ENCODE measurements at regions not wholly inside any gene's neighbourhood (a gene's known extent, or its start where the extent isn't known, plus 50 kb on each side); places are given as distances from the start of the nearest gene placed in this dataset.

DNA sequence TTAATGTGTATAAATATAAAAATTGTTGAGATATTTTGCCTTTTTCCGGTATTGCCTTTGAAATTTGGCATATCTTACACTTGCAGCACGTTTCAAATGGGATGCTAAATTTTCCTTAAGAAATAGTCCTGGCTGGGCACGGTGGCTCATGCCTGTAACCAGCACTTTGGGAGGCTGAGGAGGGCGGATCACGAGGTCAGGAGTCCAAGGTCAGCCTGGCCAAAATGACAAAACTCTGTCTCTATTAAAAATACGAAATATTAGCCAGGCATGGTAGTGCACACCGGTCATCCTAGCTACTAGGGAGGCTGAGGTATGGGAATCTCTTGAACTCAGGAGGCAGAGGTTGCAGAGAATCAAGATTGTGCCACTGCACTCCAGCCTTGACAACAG is 220.2 kb downstream of the PTEN start:
- no peak for DNase-seq

DNA sequence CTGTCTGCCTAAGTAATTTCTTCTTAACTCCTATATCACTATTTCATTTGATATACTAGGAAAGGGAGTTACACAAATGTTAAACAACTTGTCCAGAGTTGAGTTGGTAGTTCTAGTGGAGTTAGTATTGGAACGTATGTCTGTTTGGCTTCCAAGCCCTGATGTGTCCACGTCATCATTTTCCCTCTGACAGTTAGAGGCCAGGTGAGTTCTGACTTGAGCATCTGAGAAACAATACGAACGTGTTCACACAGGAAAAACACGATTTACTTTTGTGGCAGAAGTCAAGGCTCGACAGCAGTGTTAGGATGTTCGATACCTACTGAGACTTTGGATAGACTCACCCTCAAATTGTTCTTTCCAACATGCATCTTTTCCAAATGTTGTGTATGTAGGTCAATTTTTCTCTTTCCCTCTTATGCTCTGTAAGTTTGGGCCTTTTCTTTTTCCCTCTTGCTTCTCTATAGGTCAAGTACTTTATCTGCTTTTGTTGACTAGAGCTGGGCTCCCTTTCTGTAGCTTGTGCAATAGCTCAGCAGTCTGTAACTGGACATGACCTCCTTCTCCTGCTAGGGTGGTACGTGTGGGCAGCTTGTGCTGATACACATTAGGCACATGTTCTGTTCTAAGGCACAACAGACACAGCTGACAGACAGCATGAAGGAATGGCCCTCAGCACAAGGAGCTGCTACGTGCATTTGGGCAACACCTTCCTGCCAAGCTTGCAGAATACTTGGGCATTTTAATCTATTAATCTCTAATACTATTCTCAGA is 222.9 kb downstream of the PTEN start:
- no peak for DNase-seq

DNA sequence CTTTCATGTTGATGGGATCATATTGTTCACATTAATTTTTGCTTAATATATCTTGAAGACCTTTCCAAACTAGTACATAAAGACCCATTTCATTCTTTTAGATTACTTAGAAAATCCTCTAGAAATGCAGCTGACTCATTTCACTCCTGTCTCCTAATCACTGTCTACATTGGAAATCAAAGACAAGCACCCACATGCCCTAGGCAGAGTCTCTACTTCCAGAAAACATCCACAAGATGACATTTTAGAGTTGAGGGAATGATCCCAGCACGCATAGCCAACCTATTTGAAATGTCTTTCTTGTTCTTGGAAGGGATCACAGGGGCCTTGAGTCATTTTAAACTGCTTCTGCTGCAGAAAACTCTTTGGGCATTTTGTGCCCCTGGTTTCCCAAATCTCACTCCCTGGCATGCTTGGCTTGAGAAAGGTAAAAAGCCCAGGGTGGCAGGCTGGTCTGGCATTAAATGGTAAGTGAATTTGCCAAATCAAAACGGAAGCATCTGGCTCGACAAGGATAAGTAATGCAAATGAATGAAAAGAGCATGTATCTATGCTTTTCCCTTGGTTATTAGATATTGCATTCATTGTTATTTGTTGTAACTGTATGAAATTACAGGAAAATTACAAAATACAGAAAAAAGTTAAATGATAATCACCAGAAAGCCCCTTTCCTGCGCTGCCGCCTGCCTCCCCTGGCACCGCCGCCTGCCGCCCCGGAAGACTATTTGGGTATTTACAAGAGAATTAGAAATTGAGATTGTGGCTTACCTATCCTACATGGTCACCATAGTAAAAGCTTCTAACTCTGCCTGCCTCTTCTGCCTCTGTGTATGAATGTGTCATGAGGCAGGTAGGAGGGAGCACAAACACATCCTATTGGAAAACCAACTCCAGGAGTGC is 225.3 kb downstream of the PTEN start:
- DNase-seq: peak; percentile 75

DNA sequence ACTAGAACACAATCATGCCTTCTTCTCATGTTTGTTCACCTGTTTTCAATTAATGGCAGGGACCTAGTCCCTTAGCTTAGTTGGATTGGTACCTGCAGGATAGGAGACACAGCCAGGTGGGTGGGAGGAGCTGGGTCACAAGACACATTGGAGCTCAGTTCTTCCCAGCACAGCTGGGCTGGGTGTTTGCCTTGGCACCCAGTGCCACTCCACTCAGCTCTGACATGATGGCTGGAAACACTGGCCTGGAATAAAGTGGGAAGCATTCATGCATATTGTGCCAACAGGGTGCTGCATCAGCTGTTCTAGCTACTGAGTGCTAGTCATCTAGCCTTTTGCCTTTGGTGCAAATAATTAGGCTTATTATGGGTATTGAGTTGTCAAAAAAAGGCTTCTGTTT is 226.1 kb downstream of the PTEN start:
- DNase-seq: peak; percentile 98

DNA sequence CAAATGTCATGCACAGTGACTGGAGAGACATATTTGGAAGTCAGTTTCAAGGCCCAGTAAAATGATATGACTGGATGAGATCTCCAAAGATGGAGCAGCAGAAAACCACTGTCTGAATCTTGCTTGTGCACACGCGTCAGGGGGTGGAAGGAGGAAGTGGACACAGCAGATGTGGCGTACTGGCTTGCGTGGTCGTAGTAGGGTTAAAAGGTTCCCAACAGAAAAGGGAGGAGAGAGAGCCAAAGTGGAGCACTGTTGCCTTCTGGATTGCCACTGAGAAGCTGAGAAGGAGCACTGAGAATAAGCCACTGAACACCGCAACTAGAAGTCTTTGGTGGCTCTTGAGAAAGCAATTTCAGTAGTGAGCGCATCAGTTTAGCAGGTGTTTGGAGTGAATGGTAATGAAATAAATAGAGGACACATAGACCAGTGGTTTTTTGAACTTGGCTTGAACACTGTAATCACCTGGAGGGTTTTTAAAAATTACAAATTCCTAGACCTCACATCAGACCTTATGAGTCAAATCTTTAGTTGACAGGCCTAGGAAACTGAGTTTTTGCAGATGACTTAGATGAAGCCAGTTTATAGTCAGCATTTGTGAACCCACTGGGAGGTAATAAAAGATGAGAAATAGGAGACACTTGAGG is 227.3 kb downstream of the PTEN start:
- no peak for DNase-seq

DNA sequence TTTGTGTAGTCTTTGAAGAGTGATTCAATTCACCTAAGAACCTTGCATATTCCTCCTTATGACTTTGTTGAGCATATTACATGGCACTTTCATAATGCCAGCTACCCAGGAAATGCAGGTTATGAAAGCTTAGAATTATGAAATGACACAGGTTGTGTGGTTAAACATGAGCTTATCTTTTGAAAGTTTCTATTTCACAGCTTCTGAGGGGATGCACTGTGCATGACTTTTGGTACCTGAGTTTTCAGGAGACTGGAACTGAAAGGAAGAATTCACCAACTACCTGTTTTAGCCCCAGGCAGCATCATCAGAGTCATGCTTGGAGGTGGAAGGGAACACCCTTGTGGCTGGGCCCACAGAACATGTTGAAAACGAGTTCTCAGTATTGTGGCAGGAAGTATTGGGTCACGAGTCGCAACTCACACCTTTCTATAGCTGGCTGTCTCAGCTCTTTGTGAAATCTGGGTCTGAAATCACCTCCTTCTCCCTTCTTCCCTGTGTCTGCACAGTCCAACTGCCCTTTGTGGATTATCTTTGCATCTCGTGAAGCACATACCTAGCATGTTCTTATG is 228.2 kb downstream of the PTEN start:
- peak; percentile 23 for DNase-seq

DNA sequence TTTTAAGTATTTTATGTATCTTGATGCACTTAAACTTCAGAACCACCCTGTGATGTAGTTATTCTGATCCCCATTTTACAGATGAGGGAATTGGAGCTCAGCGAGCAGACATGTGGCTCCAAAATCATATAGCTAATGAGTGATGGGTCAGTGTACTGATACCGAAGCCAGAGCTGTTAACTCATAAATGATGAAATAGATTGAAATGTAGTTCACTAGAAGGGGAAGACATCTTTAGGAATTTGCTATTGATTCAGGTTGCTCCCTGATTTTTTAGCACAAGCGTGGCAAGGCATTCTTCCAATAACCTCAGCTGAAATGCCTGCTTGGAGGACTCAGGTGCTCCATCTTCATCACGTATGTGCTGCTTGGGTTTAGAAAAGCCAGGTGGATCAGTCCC is 228.8 kb downstream of the PTEN start:
- peak; percentile 18 for DNase-seq

DNA sequence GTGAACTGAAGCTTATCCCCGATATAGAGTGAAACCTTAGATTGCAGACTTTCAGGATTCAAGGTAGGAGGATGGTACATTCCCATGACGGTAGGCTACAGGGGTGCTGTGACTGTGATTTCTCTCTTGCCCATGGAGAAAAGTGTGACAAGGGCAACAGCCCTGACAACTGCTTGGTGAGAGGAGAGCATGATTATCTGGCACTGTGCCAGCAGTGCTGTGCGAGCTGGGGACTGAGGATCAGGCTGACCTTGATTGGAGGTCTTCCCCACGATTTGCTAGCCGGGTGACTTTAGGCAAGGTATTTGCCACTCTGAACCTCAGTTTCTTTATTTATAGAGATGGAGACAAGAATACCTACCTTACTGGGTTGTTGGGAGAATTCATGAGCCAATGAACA is 229.5 kb downstream of the PTEN start:
- DNase-seq: peak; percentile 70

DNA sequence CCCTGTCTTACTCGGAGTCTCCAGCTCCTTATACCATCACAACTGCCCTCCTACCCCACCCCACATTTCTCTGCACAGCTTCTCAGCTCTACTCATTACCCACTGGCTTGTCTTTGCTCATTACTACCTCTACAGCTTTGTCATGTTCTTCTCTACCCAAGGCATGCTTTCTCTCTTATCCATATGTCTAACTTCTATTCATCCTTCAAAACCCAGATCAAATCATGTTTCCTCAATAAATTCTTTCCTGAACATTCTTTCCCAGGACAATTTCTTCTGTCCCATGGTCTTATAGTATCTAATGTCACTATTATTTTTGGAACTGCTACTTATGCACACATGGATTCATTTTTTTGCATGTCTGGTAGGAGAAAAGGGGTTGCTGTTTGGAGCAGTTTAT is 231.4 kb downstream of the PTEN start:
- DNase-seq: no peak

DNA sequence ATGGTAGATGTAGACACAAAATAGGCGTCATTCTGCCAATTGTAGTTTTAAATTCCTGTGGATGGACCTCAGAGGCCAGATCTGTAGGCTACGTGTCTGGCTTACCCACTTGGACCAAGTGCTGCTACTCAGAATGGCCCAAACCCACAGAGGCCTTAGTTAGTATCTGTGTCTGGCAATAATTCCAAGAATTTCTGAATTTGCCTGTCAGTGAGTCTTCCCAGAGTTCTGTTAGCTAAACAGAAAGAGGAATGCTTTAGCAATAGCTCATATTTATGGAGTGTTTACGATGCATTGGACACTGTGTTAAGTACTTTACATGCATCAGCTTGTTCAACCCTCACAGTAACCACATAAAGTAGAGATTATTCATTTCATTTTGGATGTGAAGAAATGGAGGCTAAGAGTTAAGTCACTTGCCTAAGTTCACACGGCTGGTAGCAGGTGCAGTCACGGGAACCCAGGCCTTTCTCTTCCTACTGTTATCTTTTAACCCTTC is 231.8 kb downstream of the PTEN start:
- DNase-seq: no peak

DNA sequence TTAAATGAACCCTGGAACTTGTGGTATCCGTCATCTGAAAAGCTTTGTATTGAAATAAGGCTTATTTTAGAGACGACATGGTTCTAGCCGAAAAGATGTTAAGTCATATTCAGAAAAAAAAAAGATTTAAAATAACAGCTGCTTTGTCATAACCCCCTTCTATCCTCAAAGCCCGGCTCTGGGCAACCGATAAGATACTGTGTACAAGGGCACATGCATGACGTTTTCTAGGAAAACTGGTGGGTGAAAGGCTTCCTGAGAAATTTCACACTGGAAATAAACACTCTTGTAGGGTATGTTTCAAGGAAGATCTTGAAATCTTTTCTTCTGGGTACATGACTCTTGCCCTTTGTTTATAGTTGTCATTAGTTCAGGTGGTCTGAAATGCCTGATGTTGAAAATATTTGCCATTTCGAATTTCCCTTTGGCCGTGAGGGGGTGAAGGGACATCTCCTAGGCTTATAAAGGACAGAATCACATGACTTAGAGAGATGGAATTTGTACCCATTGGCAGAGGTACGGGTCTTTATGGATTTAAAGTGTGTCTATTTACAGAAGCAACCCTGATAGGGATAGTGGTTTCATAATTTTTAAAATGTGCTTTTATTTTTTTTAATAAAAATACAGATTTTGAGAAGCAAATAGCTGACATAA is 232.5 kb downstream of the PTEN start:
- no peak for DNase-seq

DNA sequence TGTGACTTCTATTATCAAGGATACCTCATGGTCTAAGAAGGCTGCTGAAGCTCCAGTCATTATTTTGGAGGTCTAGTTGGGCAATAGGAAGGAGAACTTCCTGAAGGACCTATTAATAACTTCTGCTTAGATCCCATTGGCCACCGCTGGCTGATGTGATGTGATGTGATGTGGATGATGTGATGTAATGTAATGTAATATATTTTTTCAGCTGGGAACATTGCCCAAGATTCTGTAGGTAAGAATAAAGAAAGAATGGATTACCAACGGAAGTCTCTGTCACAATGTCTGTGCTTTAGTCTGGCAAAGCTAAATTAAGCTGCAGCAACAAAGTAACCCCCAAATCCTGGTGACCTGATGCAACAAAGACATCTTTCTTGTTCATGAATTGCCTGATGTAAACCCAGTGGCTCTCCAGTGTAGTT is 233.7 kb downstream of the PTEN start:
- DNase-seq: no peak

DNA sequence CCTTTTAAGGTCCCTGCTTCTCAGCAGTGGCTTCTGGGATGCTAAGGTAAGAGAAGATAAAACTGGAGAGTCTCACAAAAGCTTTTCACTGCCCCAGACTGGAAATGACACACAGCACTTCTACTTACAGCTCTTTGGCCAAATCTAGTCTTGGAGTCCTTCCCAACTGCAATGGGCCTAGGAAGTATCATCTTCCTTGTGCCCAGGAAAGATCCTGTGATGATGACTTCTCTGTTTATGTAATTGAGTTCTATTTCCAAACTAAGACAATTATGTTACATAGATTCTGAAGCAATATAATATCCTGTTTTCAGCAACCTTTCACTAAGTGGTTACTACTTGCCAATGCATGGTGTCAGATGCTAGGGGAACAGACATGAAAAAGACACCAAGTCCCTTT is 234.1 kb downstream of the PTEN start:
- DNase-seq: no peak

DNA sequence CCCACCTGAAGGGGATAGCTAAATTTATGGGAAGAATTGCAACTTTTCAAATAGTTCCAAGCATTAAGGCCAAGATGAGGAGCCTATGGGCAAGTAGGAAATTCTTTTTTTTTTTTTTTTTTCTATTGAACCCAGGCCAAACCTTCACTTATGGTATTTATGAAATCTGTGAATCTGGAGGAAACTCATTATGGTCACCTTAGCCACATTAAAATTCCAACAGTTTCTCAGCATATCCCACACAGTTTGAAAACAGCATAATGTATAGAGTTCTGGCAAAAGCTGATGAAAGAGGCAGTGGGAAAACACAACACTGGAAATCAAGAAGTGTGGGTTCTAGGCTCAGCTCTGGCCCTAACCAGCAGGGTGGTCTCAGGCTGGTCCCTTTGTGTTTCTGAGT is 236.9 kb downstream of the PTEN start:
- no peak for DNase-seq

DNA sequence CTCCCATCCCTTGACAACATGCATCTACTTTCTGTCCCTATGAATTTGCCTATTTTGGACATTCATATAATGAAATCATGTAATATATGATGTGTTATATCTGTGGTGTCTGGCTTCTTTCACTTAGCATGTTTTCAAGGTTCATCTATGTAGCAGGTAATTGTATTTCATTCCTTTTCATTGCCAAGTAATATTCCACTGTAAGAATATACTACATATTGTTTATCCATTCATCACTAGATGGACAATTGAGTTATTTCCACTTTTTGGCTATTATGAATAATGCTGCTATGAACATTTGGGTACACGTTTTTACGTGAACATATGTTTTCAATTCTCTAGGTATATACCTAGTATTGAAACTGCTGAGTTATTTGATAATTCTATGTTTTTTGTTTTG is 238.2 kb downstream of the PTEN start:
- DNase-seq: no peak

DNA sequence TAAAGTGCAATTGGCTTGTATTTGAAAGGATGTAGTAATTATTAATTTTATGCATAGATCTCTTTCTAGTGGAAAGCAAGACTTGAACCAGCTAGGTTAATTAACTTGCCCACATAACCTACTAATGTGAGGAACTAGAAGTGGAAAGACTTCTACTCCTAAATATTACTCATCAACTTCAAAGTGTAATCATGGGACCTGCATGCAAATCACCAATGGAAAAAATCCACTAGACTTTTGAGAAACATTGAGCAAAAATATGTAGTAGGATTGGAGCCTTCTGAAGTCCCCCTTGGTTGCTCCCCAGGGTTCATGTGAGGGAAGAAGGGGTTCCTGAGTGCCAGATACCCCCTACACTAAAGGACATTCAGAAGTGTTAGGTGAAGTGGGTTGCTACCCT is 240.2 kb downstream of the PTEN start:
- DNase-seq: no peak

DNA sequence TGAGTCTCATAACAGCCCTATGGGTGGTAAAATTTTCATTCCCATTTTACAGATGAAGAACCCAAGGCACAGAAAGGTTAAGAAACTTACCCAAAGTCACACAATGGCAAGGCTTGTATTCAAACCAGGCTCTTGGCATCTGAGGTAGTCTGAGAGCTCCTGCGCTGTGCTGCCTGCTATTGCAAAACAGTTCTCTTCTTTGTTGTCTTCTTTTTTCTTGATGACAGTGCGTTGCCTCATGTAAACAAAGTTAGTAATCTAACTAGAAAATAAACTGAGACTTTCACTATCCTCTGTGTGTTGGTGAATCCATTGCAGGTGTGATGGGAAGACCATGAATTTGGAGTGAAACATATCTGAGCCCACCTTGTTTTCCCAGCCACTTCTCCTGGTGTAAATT is 240.8 kb downstream of the PTEN start:
- DNase-seq: no peak

DNA sequence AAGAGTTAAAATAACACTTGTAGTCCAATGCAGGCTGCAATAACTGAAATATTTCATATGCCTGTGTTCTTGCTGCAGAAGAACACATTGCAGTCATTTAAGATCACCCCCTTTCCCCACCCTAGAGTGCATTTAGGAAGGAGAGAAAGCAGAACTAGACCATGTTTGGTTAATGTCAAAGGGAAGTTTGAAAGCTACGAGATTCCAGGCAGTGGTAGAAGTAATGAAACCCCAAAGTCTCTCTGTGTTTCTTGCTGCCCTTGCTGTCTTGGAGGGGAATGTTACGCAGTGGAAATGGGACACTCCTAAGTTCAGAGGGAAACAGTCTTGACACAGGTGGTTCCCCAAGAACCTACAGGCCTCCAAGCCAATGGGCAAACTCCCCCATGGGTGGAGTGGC is 242.9 kb downstream of the PTEN start:
- no peak for DNase-seq

DNA sequence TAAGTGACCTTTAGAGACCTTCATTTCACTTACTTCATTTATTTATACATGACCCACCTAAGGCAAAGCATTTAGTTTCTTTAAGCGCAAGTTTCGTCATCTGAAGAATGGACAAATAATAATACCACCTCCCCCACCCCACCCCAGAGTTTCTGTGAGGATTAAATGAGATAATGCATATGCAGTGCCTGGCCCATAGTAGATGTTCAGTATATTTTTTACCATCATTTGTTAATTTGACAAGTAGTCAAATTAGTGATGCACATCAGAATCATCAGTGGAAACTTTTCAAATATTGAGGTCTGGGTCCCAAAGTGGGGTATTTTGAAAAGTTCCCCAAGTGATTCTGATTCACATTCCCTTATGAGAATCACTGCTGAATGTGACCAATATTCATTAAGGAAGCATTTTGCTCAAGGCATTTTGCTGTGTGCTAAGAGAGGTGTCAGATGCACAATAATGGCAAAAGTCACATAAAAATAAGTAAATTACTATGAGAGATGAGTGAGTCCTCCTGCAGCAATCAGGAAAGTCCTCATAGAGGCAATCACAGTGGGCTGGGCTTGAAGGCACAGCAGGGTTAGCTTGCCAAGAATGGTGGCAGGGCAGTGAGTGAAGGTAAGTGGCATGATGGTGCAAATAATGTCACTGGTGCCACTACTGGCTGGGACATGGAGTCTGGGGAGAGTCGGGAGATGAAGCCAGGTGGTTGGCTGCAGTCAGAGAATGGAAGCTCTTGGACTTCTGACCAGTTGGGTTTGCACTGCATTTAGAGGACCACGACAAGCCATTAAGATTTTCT is 244.1 kb downstream of the PTEN start:
- no peak for DNase-seq

DNA sequence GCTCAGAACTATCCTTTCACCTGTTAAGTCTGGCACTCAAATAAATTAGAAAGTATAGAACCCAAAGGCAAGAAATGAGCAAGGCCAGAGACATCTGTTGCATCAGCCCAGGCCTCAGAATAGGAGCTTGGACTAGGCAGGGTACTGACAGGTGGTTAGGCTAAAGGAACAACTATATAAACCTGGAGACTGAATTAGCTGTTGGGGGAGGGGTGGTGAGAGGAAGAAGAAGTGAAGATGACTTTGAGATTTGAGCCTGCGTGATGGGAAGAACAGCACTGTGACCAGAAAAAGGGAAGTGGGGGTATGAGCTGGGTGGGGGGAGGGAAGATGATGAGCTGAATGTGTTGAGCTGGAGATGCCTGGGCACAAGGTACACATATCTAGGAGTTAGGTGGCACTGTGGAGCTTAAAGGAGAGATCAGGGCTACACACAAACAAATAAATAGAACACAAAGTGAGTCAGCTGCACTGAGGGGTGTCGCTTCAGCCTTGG is 244.7 kb downstream of the PTEN start:
- DNase-seq: peak; percentile 26

DNA sequence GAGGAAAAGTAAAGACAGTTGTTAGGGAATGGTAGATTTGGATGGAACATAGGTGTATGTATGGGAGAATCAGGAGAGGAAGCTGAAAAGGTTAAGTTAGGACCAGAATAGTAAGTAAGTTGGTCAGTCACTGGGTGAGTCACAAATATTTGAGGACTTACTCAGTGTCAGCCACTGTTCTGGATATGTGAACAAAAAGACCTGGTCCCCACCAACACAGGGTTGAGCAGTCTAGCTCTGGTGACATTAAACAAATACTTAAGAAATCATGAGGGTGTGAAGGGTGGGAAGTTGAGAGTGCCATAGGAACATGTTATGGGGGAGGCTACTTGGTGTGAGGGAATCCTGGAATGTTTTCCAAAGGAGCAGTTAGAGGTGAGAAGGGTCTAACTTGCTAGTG is 246.9 kb downstream of the PTEN start:
- DNase-seq: no peak

DNA sequence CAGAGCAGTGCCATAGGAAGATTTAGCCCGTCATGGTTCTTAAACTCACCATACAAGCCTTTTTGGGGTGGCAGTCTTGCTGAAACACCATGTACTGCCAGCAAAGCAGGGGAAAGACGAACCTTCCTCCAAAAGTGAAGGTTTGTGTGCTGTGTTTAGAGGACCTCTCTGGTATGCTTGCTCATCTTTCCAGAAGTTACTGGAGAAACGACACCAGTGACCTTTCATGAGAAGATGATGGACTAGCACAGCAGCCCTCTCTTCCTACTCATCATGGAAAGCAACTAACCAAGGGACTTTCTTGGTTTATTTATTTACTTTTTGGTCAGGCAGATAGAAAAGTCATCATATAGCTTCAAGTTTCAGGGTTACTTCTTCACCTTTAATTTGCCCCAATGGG is 247.4 kb downstream of the PTEN start:
- DNase-seq: no peak

Measured in NCI-H69 (cell line).